Stimulated activated naive B cell treated with anti-CD40 and anti-IgM and Interleukin-4, amounts not matched to agents 10 μg/mL and 1 μg/mL and 100 μg/mL, for 72 hours (primary cell): ENCODE measurements at regions not wholly inside any gene's neighbourhood (a gene's known extent, or its start where the extent isn't known, plus 50 kb on each side); places are given as distances from the start of the nearest gene placed in this dataset.
"Not testable (repeated sequence)": the region's sequence is repeated elsewhere in the genome, so short reads cannot be mapped to it uniquely, and the experiment has no call there.

Experiments
- ATAC-seq, 2 donors: fragments of 150-1000 bp; cut with Tn5 transposase; replicated peaks; 2 replicates each; pipeline ENCODE4 v1.10.0; 2021; ENCODE audit warnings: moderate library complexity in 1 of 2
- DNase-seq: peaks from one replicate; pipeline ENCODE4 v3.0.0; 2021
- H3K27ac Mint-ChIP-seq: one replicate; pipeline ENCODE4 v1.8.0; 2022; ENCODE audit warnings: mild to moderate bottlenecking, mixed read lengths
- H3K27me3 Mint-ChIP-seq, 2 donors: one replicate each; pipeline ENCODE4 v1.8.0; 2022; ENCODE audit warnings: mixed read lengths in 2 of 2
- H3K36me3 Mint-ChIP-seq, 2 donors: one replicate each; pipeline ENCODE4 v1.8.0; 2022; ENCODE audit warnings: mixed read lengths in 2 of 2, mild to moderate bottlenecking in 1 of 2
- H3K4me1 Mint-ChIP-seq, 2 donors: one replicate each; pipeline ENCODE4 v1.8.0; 2022; ENCODE audit warnings: mixed read lengths in 2 of 2, mild to moderate bottlenecking in 1 of 2
- H3K4me3 Mint-ChIP-seq, 2 donors: one replicate each; pipeline ENCODE4 v1.8.0; 2022; ENCODE audit warnings: mild to moderate bottlenecking in 2 of 2, mixed read lengths in 2 of 2, moderate library complexity in 1 of 2
- H3K9me3 Mint-ChIP-seq, 2 donors: one replicate each; pipeline ENCODE4 v1.8.0; 2022; ENCODE audit warnings: mixed read lengths in 2 of 2, mild to moderate bottlenecking in 1 of 2

DNA sequence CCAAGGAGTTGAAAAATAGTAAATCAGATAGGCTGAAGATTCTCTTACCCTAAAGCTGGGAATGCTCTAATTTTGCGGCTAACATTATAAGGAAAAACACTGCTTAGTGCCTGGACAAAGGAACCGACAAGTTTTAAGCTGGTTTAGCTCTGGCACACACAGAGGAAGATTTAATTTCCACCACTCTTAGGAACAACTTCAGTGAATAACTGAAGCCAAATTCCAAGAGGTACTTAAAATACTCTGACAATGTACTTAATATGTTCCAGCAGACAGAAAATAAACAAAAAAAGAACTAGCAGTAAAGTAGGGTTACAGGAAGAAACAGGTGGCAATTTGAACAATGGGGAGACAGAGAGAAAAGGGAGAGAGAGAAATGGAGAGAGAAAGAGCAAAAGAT, 340.8 kb upstream of the NDST4 start:
- no peaks in the 10 kb centered on the region for H3K36me3 Mint-ChIP-seq
- H3K9me3 Mint-ChIP-seq: peaks cover 1 to 7% of the 10 kb centered on the region in 2 donors
- H3K27me3 Mint-ChIP-seq: no peaks in the 10 kb centered on the region
- no peak overlapping the region for H3K4me3 Mint-ChIP-seq
- H3K27ac Mint-ChIP-seq: no peak overlapping the region
- H3K4me1 Mint-ChIP-seq: no peaks in the 10 kb centered on the region
- ATAC-seq (no peak), DNase-seq (no peak)

DNA sequence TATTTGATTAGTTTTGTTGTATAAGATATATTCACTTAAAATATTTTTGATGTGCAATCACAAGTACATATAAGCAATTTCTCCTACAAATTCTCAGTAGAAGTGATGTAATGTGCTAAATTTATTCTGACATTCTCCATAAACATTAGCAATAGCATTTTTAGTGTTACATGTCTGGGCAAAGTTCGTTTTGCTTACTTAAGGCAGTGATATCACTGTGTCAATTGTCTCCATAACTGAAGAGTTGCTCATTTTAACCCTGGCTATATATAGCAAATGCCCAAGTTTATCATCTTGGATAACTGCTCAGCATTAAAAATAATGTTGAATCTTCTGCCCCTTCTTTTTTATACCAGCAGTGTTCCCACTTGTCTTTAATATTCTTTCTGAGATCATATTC, 340.0 kb upstream of the NDST4 start:
- no peaks in the 10 kb centered on the region for H3K4me1 Mint-ChIP-seq
- no peak overlapping the region for H3K27ac Mint-ChIP-seq
- peaks cover 1 to 7% of the 10 kb centered on the region in 2 donors for H3K9me3 Mint-ChIP-seq
- no peaks in the 10 kb centered on the region for H3K27me3 Mint-ChIP-seq
- ATAC-seq: no peak
- no peak overlapping the region for H3K4me3 Mint-ChIP-seq
- no peak for DNase-seq
- H3K36me3 Mint-ChIP-seq: no peaks in the 10 kb centered on the region

DNA sequence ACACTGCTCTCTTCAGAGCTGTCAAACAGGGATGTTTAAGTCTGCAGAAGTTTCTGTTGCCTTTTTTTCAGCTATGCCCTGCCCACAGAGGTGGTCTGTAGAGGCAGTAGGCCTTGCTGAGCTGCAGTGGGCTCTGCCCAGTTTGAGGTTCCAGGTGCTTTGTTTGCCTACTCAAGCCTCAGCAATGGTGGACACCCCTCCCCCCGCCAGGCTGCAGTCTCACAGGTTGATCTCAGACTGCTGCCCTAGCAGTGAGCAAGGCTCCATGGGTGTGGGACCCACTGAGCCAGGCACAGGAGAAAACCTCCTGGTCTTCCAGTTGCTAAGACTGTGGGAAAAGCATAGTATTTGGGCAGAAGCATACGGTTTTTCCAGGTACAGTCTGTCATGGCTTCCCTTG, 338.8 kb upstream of the NDST4 start:
- H3K27me3 Mint-ChIP-seq, H3K36me3 Mint-ChIP-seq, H3K4me3 Mint-ChIP-seq, DNase-seq, H3K9me3 Mint-ChIP-seq, ATAC-seq, H3K4me1 Mint-ChIP-seq, H3K27ac Mint-ChIP-seq: not testable (repeated sequence)

DNA sequence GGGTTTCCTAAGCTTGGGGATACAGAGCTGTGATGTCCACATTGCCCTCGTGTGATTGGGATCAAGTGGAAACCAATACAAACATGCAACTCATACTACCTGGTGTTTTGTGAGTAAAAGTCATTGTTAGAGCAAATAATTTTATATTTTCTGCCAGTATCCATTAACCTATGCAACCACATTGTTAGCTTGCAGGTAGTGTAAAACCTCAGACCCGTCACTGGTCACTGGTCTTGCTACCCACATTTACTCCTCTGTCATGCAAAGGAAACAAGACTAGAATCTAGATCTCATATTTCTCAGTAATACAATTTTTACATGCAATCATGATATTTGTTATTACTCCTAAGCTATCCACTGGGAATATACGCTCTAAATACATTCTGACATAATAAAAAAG, 324.3 kb upstream of the NDST4 start:
- no peaks in the 10 kb centered on the region for H3K36me3 Mint-ChIP-seq
- no peak overlapping the region for H3K27ac Mint-ChIP-seq
- no peak overlapping the region for H3K4me3 Mint-ChIP-seq
- H3K4me1 Mint-ChIP-seq: no peaks in the 10 kb centered on the region
- DNase-seq (no peak), ATAC-seq (no peak)
- peaks cover 0 to 3% of the 10 kb centered on the region in 2 donors for H3K9me3 Mint-ChIP-seq
- H3K27me3 Mint-ChIP-seq: no peaks in the 10 kb centered on the region

DNA sequence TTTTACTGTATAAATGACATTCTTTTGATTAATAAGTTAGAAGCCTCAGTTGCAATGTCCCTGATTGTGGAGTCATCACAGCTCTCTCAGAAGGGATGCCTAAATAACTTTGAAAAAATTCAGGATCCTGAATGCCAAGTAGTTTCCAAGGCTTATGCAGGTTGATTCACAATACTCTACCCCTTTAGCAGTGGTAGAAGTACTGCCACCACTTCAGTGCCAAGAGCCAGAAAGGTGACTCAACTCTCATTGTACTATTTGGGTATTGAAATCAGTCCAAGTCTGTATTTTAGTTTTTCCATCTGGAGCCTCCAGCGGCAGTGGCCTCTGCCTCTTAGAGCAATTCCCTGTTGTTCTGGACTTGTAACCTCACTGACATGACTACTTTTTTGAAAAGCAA, 320.1 kb upstream of the NDST4 start:
- no peak overlapping the region for H3K4me3 Mint-ChIP-seq
- no peak for DNase-seq
- ATAC-seq: no peak

DNA sequence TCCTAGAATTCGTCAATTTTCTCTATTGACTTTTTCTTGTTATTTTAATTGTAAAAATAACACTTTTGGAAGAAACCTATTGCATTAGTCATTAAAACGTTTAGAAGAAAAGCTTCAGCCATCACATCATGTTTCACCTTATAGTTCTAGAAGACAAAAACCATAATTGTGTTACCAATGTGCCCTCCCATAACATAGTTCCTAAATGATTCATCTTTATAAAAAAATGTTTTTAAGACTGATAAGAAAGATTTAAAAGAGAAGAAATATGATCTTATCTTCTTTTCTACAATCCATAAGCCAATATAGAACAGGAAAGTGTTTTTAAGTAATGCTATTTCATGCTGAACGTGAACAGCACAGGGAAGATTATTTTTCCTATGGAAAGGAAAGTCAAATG, 316.6 kb upstream of the NDST4 start:
- H3K4me3 Mint-ChIP-seq: no peak overlapping the region
- no peaks in the 10 kb centered on the region for H3K27me3 Mint-ChIP-seq
- no peak overlapping the region for H3K27ac Mint-ChIP-seq
- no peaks in the 10 kb centered on the region for H3K36me3 Mint-ChIP-seq
- no peaks in the 10 kb centered on the region for H3K4me1 Mint-ChIP-seq
- no peaks in the 10 kb centered on the region for H3K9me3 Mint-ChIP-seq
- DNase-seq: no peak
- ATAC-seq: no peak

More for the DNA sequence above, 320.1 kb upstream of the NDST4 start:
- Mint-ChIP-seq H3K9me3 (no peaks in the 10 kb centered on the region), H3K27ac (no peak overlapping the region), H3K27me3 (no peaks in the 10 kb centered on the region), H3K36me3 (no peaks in the 10 kb centered on the region), H3K4me1 (no peaks in the 10 kb centered on the region)

DNA sequence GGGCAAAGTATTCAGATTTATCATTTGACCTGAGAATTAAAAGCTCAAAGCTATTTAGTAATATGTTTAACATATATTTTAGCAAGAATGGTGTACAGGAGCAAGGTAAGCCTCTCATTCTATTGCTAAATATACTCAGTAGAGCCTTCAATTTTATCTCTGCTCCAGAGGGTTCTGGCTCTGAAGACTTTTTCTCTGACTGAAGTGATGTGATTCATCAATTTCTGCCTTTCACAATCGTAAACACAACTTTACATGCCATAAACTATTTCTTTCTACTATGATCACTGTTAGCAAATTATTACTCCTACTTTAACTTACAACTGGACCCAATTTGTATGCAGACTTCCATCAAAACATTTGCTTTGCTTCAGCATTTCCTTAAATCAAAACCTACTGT, 315.0 kb upstream of the NDST4 start:
- Mint-ChIP-seq H3K36me3 (no peaks in the 10 kb centered on the region), H3K4me3 (no peak overlapping the region), H3K9me3 (peaks cover 0 to 1% of the 10 kb centered on the region in 2 donors), H3K27me3 (no peaks in the 10 kb centered on the region), H3K4me1 (no peaks in the 10 kb centered on the region), H3K27ac (no peak overlapping the region)
- DNase-seq: no peak
- no peak for ATAC-seq

DNA sequence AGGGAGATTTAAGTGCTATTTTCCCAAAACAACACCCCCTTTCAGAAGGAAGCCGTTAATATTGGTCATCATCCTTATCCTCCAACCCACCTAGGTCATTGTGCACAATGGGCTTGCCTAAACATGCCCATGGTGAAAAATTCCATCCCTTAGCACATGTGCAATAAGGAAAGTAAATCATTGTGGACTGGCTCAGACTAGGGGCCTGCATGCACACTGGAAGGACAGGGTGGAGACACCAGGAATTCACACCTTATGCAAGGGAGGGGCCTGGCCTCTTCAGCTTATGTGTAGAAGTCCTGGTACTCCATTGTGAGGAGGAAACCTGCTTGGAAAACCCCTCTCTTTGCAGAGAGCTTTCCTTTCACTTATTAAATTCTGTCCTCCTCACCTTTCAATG, 311.4 kb upstream of the NDST4 start:
- H3K27me3 Mint-ChIP-seq: no peaks in the 10 kb centered on the region
- ATAC-seq (no peak), DNase-seq (no peak)
- H3K27ac Mint-ChIP-seq: no peak overlapping the region
- no peaks in the 10 kb centered on the region for H3K4me1 Mint-ChIP-seq
- H3K4me3 Mint-ChIP-seq: no peak overlapping the region
- peaks cover 13 to 15% of the 10 kb centered on the region in 2 donors for H3K9me3 Mint-ChIP-seq
- no peaks in the 10 kb centered on the region for H3K36me3 Mint-ChIP-seq

DNA sequence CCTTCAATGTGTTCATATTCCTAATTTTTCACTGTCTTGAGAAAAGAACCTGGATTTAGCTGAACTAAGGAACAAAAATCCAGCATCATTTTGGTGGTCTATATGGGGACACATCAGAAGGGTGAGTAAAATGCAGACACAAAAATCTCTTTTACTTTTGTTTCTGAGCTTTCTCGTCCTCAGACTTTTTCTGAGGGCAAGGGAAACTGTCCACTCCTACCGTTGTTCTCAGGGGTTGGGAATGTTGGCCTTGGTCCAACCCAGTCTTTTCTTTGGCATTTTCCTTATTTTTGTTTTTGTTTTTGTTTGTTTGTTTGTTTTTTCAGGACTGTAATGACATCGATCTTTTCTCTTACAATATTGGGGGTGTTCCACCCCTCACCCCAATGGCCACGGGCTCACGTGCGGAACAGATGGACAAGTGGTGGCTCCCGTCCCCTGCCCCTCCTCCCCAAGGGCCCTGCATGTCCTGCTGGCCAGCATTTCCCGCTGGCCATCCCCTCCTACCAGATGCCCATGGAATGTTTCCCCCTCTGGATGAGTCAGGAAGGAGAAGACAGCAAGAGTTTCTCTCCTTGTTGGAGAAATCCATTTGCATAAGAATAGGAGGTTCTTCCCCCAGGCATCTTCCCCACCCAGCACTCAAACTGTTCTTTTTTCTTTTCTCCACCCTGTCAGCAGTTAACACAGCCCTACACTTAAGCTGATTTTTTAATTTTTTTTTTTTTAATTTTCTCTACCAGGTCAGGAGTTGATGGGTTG, 305.4 kb upstream of the NDST4 start:
- Mint-ChIP-seq H3K27ac (no peak overlapping the region), H3K4me1 (no peaks in the 10 kb centered on the region), H3K4me3 (no peak overlapping the region), H3K36me3 (no peaks in the 10 kb centered on the region), H3K27me3 (no peaks in the 10 kb centered on the region), H3K9me3 (peaks cover 14 to 20% of the 10 kb centered on the region in 2 donors)
- DNase-seq (no peak), ATAC-seq (no peak)

DNA sequence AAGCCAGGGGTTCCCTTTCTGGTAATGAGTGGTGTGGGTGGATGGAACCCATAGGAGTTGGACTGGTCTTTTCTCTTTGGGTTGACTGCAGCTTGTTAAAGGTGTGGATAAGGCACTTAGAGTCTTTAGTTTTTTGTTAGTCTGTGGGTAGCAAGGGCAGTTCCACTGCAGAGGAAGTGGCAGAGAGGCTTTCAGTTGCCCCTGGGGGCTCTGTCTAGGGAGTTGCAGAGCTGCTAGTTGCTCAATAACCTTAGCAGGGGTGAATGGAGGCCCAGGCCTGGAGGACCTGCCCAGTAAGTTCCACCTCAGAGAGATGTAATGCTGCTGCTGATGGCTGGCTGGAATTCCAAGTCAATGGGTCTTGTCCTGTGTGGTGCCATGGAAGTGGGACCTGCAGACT, 282.6 kb upstream of the NDST4 start:
- Mint-ChIP-seq H3K4me1 (no peaks in the 10 kb centered on the region), H3K9me3 (peaks cover 8 to 12% of the 10 kb centered on the region in 2 donors), H3K27me3 (no peaks in the 10 kb centered on the region), H3K4me3 (no peak overlapping the region), H3K36me3 (no peaks in the 10 kb centered on the region), H3K27ac (no peak overlapping the region)
- DNase-seq (no peak), ATAC-seq (peak in 1 of 2 donors; percentile 29)

DNA sequence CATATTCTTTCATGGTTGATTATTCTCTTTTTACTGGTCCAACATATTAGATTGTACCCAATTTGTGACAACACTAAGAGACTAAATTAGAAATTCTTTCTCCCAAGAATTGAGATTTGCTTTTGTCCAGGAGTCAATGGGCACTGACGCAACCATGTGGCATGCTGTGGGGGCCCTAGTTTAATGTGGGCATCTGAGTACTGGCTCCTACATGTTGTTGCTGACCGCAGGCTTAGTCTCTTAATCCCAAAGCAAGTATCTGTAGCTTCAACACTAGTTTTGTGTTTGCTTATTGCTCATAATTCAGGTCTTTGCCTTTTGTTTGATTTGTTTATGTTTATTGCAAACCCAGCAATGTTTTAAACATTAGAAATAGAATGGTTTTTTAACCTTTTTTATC, 263.4 kb upstream of the NDST4 start:
- no peaks in the 10 kb centered on the region for H3K9me3 Mint-ChIP-seq
- no peaks in the 10 kb centered on the region for H3K36me3 Mint-ChIP-seq
- DNase-seq (no peak), ATAC-seq (no peak)
- H3K27me3 Mint-ChIP-seq: no peaks in the 10 kb centered on the region
- no peak overlapping the region for H3K4me3 Mint-ChIP-seq
- no peaks in the 10 kb centered on the region for H3K4me1 Mint-ChIP-seq
- no peak overlapping the region for H3K27ac Mint-ChIP-seq

DNA sequence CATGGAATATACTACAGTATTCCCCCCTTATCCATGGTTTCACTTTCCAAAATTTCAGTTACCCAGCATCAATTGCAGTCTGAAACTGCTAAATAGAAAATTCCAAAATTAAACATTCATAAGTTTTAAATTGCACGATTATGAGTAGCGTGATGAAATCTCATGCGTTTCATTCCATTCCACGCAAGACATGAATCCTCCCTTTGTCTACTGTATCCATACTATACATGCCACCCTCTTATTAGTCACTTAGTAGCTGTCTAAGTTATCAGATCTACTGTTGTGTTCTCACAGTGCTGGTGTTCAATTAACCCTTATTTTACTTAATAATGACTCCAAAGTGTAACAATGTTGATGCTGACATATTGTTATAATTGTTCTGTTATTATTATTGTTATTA, 261.2 kb upstream of the NDST4 start:
- Mint-ChIP-seq H3K4me3 (no peak overlapping the region), H3K36me3 (no peaks in the 10 kb centered on the region), H3K4me1 (no peaks in the 10 kb centered on the region), H3K27me3 (no peaks in the 10 kb centered on the region), H3K27ac (no peak overlapping the region), H3K9me3 (no peaks in the 10 kb centered on the region)
- DNase-seq (no peak), ATAC-seq (no peak)

DNA sequence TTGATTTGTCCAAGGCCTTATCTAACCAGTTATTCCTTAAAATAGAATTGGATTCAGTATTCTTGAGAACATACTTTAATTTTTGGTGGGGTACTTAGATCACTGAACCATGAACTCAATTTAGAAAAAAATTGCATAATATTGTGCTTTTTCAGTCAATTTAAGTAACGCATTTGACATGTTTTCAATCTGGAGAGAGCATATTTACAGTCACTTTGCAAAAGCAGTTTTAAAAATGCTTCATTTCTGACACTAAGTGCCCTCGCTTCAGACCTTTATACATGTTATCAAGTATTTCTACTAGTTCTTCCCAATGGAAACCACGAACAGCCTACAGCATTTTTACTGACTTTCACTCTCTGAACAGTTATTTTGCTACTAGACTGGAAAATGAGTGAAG, 257.1 kb upstream of the NDST4 start:
- H3K4me1 Mint-ChIP-seq: no peaks in the 10 kb centered on the region
- no peaks in the 10 kb centered on the region for H3K36me3 Mint-ChIP-seq
- H3K27ac Mint-ChIP-seq: no peak overlapping the region
- no peaks in the 10 kb centered on the region for H3K27me3 Mint-ChIP-seq
- ATAC-seq (no peak), DNase-seq (no peak)
- H3K4me3 Mint-ChIP-seq: no peak overlapping the region
- H3K9me3 Mint-ChIP-seq: peaks cover 0 to 2% of the 10 kb centered on the region in 2 donors

DNA sequence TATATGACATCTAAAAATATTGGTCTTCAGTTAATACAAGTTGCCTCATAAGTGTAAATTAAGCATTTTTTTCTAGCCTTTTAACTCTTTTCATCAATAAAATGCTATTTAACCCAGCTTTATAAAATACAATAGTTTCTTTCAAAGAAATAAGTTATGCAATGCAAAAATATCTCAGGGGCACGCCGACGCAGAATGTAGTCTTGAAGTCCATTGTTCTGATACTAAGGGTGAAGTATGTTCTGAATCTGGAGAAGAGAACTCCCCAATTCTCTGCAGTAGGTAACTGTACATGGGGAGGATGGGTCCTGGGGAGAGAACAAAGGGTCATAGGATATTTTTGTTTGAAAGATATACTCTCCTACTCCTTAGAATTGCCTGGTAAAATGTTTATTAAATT, 256.6 kb upstream of the NDST4 start:
- no peaks in the 10 kb centered on the region for H3K27me3 Mint-ChIP-seq
- no peak overlapping the region for H3K27ac Mint-ChIP-seq
- no peak for DNase-seq
- no peak for ATAC-seq
- no peaks in the 10 kb centered on the region for H3K36me3 Mint-ChIP-seq
- H3K4me1 Mint-ChIP-seq: no peaks in the 10 kb centered on the region
- H3K9me3 Mint-ChIP-seq: peaks cover 0 to 2% of the 10 kb centered on the region in 2 donors
- H3K4me3 Mint-ChIP-seq: no peak overlapping the region

DNA sequence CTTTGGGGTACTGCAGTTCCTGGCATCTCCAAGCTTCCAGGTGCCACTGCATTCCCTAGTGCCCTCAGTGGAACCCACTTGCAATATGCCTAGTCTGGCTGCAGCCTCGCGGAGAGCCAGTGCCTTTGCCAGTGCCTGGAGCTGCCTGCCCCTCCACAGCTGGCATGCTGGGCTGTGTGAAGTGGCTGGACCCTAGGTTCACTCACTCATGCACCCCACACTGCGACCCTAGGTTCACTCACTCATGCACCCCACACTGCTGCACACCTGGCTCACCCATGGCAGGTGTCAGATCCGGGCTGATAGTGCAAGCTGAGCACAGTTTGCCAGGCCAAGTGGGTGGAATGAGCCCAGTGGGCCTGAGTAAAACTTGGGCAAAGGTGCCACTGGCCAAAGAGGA, 253.0 kb upstream of the NDST4 start:
- H3K4me1 Mint-ChIP-seq: no peaks in the 10 kb centered on the region
- no peak for DNase-seq
- peaks cover 0 to 2% of the 10 kb centered on the region in 2 donors for H3K9me3 Mint-ChIP-seq
- H3K36me3 Mint-ChIP-seq: no peaks in the 10 kb centered on the region
- no peak for ATAC-seq
- no peaks in the 10 kb centered on the region for H3K27me3 Mint-ChIP-seq
- no peak overlapping the region for H3K27ac Mint-ChIP-seq
- no peak overlapping the region for H3K4me3 Mint-ChIP-seq

DNA sequence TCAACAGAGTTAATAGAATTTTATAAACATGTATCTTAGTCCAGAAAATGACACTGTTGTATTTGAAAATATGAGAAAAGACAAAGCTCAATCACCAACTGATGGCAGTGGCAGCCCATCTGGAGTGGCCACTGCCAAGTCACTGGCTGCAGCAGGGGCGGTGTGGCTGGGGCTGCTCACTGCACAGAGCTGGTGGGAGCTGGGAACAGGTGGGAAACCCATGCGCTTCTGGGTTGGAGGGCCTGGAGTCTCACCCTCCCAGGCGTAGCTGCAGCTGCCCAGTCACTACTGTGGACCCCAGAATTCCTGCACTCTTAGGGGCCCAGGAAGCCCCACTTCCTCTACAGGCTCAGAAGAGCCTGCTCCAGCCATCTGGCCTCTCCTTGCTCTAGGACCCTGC, 251.8 kb upstream of the NDST4 start:
- Mint-ChIP-seq H3K9me3 (peaks cover 0 to 2% of the 10 kb centered on the region in 2 donors), H3K27me3 (no peaks in the 10 kb centered on the region), H3K4me1 (no peaks in the 10 kb centered on the region), H3K4me3 (no peak overlapping the region), H3K27ac (no peak overlapping the region), H3K36me3 (no peaks in the 10 kb centered on the region)
- no peak for DNase-seq
- no peak for ATAC-seq
